ENCODE measurements at regions not wholly inside any gene's neighbourhood (a gene's known extent, or its start where the extent isn't known, plus 50 kb on each side); places are given as distances from the start of the nearest gene placed in this dataset.

DNA sequence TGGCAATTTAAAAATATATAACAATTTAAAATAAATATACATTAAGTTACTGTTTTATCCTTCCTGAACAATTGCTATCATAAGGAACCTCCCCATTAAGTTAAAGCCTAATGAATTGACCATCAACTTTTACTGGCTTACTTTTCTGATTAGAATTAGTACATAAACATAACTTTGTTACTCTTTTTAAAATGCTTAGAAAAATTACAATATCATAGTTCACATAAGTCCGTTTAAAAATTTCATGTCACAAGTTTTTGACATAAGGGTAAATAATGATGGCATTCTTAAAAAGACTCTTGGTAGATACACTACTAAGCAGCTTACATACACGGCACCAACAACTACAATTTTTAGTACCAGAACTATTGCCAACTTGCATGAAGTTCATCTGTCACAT lies 1308.6 kb downstream of the FSCB start:
- intact Hi-C loops (cut with micrococcal nuclease): no loop called here
- Histone ChIP-seq H2AFZ (ENCODE audit: low read depth, low read length) (no peak overlapping the region), H3K9me3 (replicated peaks; ENCODE audit: control insufficient read depth, insufficient read depth, low read length) (no peaks in the 10 kb centered on the region), H3K9me1 (replicated peaks; ENCODE audit: control insufficient read depth, extremely low read depth, insufficient read depth, low read length) (no peaks in the 10 kb centered on the region), H3K9ac (replicated peaks; ENCODE audit: extremely low read depth, insufficient read depth, low read length) (no peak overlapping the region), H4K20me1 (replicated peaks; ENCODE audit: control insufficient read depth, extremely low read depth, insufficient read depth, low read length) (no peaks in the 10 kb centered on the region), H3K27ac (ENCODE audit: insufficient read depth, low read depth, low read length) (no peak overlapping the region), H3K27me3 (ENCODE audit: control insufficient read depth in 2 of 2, insufficient read depth in 2 of 2, low read length in 2 of 2) (no peaks in the 10 kb centered on the region), H3K4me3 (replicated peaks in 1 of 3; ENCODE audit: insufficient read depth in 1 of 3, low read depth in 1 of 3, low read length in 3 of 3) (no peak overlapping the region), H3K4me1 (ENCODE audit: control insufficient read depth, extremely low read depth, insufficient read depth, low read length) (no peaks in the 10 kb centered on the region), H3K79me2 (ENCODE audit: control insufficient read depth, insufficient read depth, low read length) (no peaks in the 10 kb centered on the region), H3K36me3 (ENCODE audit: control insufficient read depth in 2 of 2, extremely low read depth in 1 of 2, insufficient read depth in 2 of 2, low read length in 2 of 2) (no peaks in the 10 kb centered on the region), H3K4me2 (ENCODE audit: insufficient read depth, low read length) (no peak overlapping the region)
- POLR2A ChIA-PET: no interaction called here
- BruUV-seq (replicated peaks): no TSS peak
- FAIRE-seq (no peak), DNase-seq (ENCODE audit: low read depth, low spot score) (no peak)
- dilution Hi-C loops (cut with MboI; ENCODE audit: extremely low pct_ligation_motif_present, low sequenced_read_pairs): no loop called here
- CTCF ChIA-PET: no interaction called here
- TF ChIP-seq POLR2A (IDR thresholded peaks at IDR 0.05; ENCODE audit: low read depth, low read length) (no peak), FOS (IDR thresholded peaks at IDR 0.05; ENCODE audit: borderline replicate concordance, insufficient read depth, low read length) (no peak), JUN (IDR thresholded peaks at IDR 0.05; ENCODE audit: borderline replicate concordance, insufficient read depth, insufficient read length, low read depth) (no peak), EZH2 (IDR thresholded peaks at IDR 0.05; ENCODE audit: borderline replicate concordance, low read depth, low read length, severe bottlenecking) (no peak), POLR2AphosphoS5 (IDR thresholded peaks at IDR 0.05; ENCODE audit: insufficient read depth, low read depth, low read length) (no peak), CTCF (IDR thresholded peaks at IDR 0.05; ENCODE audit: extremely low read depth in 1 of 2, insufficient read depth in 1 of 2, low read depth in 1 of 2, low read length in 2 of 2) (no peak), MYC (IDR thresholded peaks at IDR 0.05; ENCODE audit: low read depth, low read length) (no peak), GATA2 (IDR thresholded peaks at IDR 0.05; ENCODE audit: insufficient read depth, insufficient read length, low read depth, low read length) (no peak)
- TF ChIP-seq, protein P1, sequence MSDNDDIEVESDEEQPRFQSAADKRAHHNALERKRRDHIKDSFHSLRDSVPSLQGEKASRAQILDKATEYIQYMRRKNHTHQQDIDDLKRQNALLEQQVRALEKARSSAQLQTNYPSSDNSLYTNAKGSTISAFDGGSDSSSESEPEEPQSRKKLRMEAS (IDR thresholded peaks at IDR 0.05; ENCODE audit: insufficient read depth, insufficient read length): no peak

Data from endothelial cell of umbilical vein (primary cell).